Glutamatergic neuron (in vitro differentiated cells): ENCODE measurements at regions not wholly inside any gene's neighbourhood (a gene's known extent, or its start where the extent isn't known, plus 50 kb on each side); places are given as distances from the start of the nearest gene placed in this dataset.

Experiments used
- DNase-seq: peaks from one replicate; pipeline ENCODE4 v3.0.0; 2022
- H3K27ac Mint-ChIP-seq: one replicate; pipeline ENCODE4 v1.8.0; 2020; ENCODE audit warnings: mild to moderate bottlenecking, mixed read lengths, inconsistent platforms; ENCODE audit not compliant: unreplicated experiment
- H3K27me3 Mint-ChIP-seq: one replicate; pipeline ENCODE4 v1.8.0; 2020; ENCODE audit warnings: mild to moderate bottlenecking, moderate library complexity, mixed read lengths, inconsistent platforms; ENCODE audit not compliant: unreplicated experiment
- H3K36me3 Mint-ChIP-seq: one replicate; pipeline ENCODE4 v1.8.0; 2020; ENCODE audit warnings: mild to moderate bottlenecking, mixed read lengths, inconsistent platforms; ENCODE audit not compliant: unreplicated experiment
- H3K4me1 Mint-ChIP-seq: one replicate; pipeline ENCODE4 v1.8.0; 2020; ENCODE audit warnings: mild to moderate bottlenecking, low read depth, mixed read lengths, inconsistent platforms; ENCODE audit not compliant: unreplicated experiment
- H3K4me3 Mint-ChIP-seq: one replicate; pipeline ENCODE4 v1.8.0; 2020; ENCODE audit warnings: mild to moderate bottlenecking, mixed read lengths, inconsistent platforms; ENCODE audit not compliant: unreplicated experiment
- H3K9me3 Mint-ChIP-seq: one replicate; pipeline ENCODE4 v1.8.0; 2020; ENCODE audit warnings: mild to moderate bottlenecking, moderate library complexity, mixed read lengths, inconsistent platforms; ENCODE audit not compliant: unreplicated experiment
- CTCF ChIP-seq: fragments of 200-600 bp; sonication (generic); IDR thresholded peaks from one replicate; pipeline ENCODE4 v1.5.0; 2021; ENCODE audit not compliant: partially characterized antibody, unreplicated experiment

GRCh38 chr3:35523074-35523473, 116.3 kb upstream of the ARPP21 start:
- no peak overlapping the region for H3K27ac Mint-ChIP-seq
- no peaks in the 10 kb centered on the region for H3K27me3 Mint-ChIP-seq
- H3K4me1 Mint-ChIP-seq = peaks cover 2% of the 10 kb centered on the region
- H3K36me3 Mint-ChIP-seq = no peaks in the 10 kb centered on the region
- TF ChIP-seq CTCF = no peak
- H3K4me3 Mint-ChIP-seq = no peak overlapping the region
- DNase-seq = no peak
- no peaks in the 10 kb centered on the region for H3K9me3 Mint-ChIP-seq

DNA sequence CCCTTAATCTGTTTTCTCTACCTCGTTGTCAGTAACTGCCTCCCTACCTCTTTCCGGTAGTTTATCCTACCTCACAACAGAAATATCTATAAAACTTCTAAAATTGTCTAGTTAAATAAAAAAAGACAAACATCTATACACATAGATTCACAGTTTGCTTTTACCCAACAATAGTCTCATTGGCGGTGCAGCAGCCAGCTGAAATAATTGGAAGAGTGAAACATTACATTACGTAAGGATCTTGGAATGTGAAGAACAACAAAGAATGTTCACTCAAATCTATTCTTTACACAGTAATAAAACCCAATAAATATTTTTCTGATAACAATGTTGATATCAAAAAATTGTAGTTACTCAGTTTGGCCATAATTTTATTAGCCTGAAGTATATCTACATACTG, 115.5 kb upstream of the ARPP21 start:
- Mint-ChIP-seq H3K27me3 (no peaks in the 10 kb centered on the region), H3K4me3 (no peak overlapping the region), H3K36me3 (no peaks in the 10 kb centered on the region), H3K27ac (no peak overlapping the region), H3K9me3 (no peaks in the 10 kb centered on the region), H3K4me1 (peaks cover 2% of the 10 kb centered on the region)
- DNase-seq = no peak
- no peak for TF ChIP-seq CTCF

- Mint-ChIP-seq H3K9me3 (no peaks in the 10 kb centered on the region), H3K4me1 (peaks cover 5% of the 10 kb centered on the region), H3K36me3 (no peaks in the 10 kb centered on the region), H3K27me3 (no peaks in the 10 kb centered on the region), H3K27ac (no peak overlapping the region), H3K4me3 (no peak overlapping the region)
- no peak for DNase-seq
- no peak for TF ChIP-seq CTCF
Measured at GRCh38 chr3:35524856-35525255, 114.5 kb upstream of the ARPP21 start.

- Mint-ChIP-seq H3K4me3 (no peak overlapping the region), H3K4me1 (peaks cover 8% of the 10 kb centered on the region), H3K9me3 (no peaks in the 10 kb centered on the region), H3K27ac (no peak overlapping the region), H3K27me3 (no peaks in the 10 kb centered on the region), H3K36me3 (no peaks in the 10 kb centered on the region)
- TF ChIP-seq CTCF = no peak
- DNase-seq = no peak
Measured at GRCh38 chr3:35528728-35529127, 110.6 kb upstream of the ARPP21 start.

DNA sequence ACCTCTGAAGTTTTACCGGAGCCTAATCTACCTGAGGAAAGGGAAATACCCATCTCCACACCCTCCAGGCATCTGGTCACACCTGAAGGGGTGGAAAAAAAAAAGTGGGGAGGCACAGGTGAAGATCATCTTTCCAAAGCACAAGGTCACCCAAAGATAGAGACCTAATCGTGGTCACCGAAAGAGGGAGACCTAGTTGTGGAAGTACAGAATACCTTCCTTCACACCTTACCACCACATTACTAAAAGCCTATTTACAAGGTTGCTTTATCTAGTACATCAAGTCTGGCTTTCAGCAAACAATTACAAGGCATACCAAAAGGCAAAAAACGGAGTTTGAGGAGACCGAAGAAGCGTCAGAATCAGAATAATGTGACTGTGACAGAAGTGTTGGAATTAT, 110.0 kb upstream of the ARPP21 start:
- H3K9me3 Mint-ChIP-seq = no peaks in the 10 kb centered on the region
- DNase-seq = no peak
- H3K27ac Mint-ChIP-seq = no peak overlapping the region
- H3K4me3 Mint-ChIP-seq = no peak overlapping the region
- no peaks in the 10 kb centered on the region for H3K27me3 Mint-ChIP-seq
- no peak for TF ChIP-seq CTCF
- H3K36me3 Mint-ChIP-seq = no peaks in the 10 kb centered on the region
- H3K4me1 Mint-ChIP-seq = peaks cover 8% of the 10 kb centered on the region
